B cell (primary cell): ENCODE measurements at regions not wholly inside any gene's neighbourhood (a gene's known extent, or its start where the extent isn't known, plus 50 kb on each side); places are given as distances from the start of the nearest gene placed in this dataset.

Source experiments
- ATAC-seq: fragments of 200-7000 bp; cut with Tn5 transposase; one replicate; pipeline ENCODE4 v1.10.0; 2021; ENCODE audit warnings: low read depth, mild to moderate bottlenecking, moderate number of reproducible peaks, moderate library complexity
- CTCF ChIA-PET: fragments of 350-600 bp; sonication (Branson Sonifier 250); formaldehyde crosslinking; loops from one replicate; lab custom pipeline; 2021; ENCODE audit warnings: antibody characterized with exemption, inconsistent platforms; lab: Charles Lee
- POLR2A ChIA-PET: fragments of 350-600 bp; sonication (Branson Sonifier 250); formaldehyde crosslinking; loops from one replicate; lab custom pipeline; 2021; ENCODE audit warnings: antibody characterized with exemption; lab: Charles Lee
- DNase-seq: peaks from one replicate; pipeline ENCODE4 v3.0.0; 2013
- H2AFZ ChIP-seq: 2 replicates; pipeline ENCODE4 v1.6.1; 2012; ENCODE audit warnings: mild to moderate bottlenecking, low read depth, low read length; ENCODE audit not compliant: insufficient read depth, poor library complexity, severe bottlenecking
- H3K27ac ChIP-seq, 2 donors: 1 replicate in 1 of 2; 2 replicates in 1 of 2; pipeline ENCODE4 v1.5.1; 2012 to 2013; ENCODE audit warnings: low read length in 2 of 2, mild to moderate bottlenecking in 2 of 2, moderate library complexity in 1 of 2
- H3K27me3 ChIP-seq, 4 experiments: fragments of 200-600 bp in 1 of 4; sonication (generic) in 1 of 4; replicated peaks in 1 of 4; 1 replicate in 2 of 4; 2 replicates in 2 of 4; pipeline versions ENCODE4 v1.6.1 to v1.7.0; 2013 to 2016; ENCODE audit warnings: low read length in 3 of 4, mild to moderate bottlenecking in 2 of 4, mixed read lengths in 1 of 4, moderate library complexity in 1 of 4; ENCODE audit not compliant: insufficient read depth in 4 of 4, control insufficient read depth in 3 of 4; ENCODE audit errors: control extremely low read depth in 1 of 4
- H3K36me3 ChIP-seq, 2 experiments: replicated peaks in 1 of 2; 1 replicate in 1 of 2; 2 replicates in 1 of 2; pipeline versions ENCODE4 v1.6.1 to v1.7.1; 2013; ENCODE audit warnings: low read length in 1 of 2; ENCODE audit not compliant: insufficient read depth in 2 of 2, control insufficient read depth in 1 of 2; ENCODE audit errors: control extremely low read depth in 1 of 2, extremely low read depth in 1 of 2
- H3K4me1 ChIP-seq, 2 donors: fragments of 200-600 bp in 1 of 2; sonication (generic) in 1 of 2; 1 replicate in 1 of 2; 2 replicates in 1 of 2; pipeline versions ENCODE4 v1.5.1 to v1.6.1; 2013 to 2017; ENCODE audit warnings: low read length in 2 of 2; ENCODE audit not compliant: control insufficient read depth in 2 of 2, insufficient read depth in 2 of 2
- H3K4me2 ChIP-seq: replicated peaks from 2 replicates; pipeline ENCODE3; 2012; ENCODE audit warnings: mild to moderate bottlenecking, low read depth, low read length; ENCODE audit not compliant: poor library complexity, severe bottlenecking
- H3K4me3 ChIP-seq, 5 experiments: fragments of 200-600 bp in 1 of 5; sonication (generic) in 1 of 5; 1 replicate in 3 of 5; 2 replicates in 2 of 5; pipeline versions ENCODE4 v1.5.1 to v1.7.0; 2011 to 2016; ENCODE audit warnings: low read length in 4 of 5, mild to moderate bottlenecking in 4 of 5, low read depth in 2 of 5, control low read depth in 1 of 5, moderate library complexity in 1 of 5; ENCODE audit not compliant: insufficient read depth in 1 of 5; ENCODE audit errors: control extremely low read depth in 1 of 5, extremely low read depth in 1 of 5
- H3K79me2 ChIP-seq: fragments of 200-600 bp; sonication (generic); one replicate; pipeline ENCODE4 v1.6.0; 2016; ENCODE audit warnings: low read length; ENCODE audit not compliant: control insufficient read depth, insufficient read depth
- H3K9ac ChIP-seq: fragments of 200-600 bp; sonication (generic); 2 replicates; pipeline ENCODE4 v1.6.1; 2017; ENCODE audit warnings: mild to moderate bottlenecking, low read length, moderate library complexity
- H3K9me3 ChIP-seq, 3 donors: one replicate each; pipeline versions ENCODE4 v1.6.1 to v1.7.1; 2013; ENCODE audit warnings: low read length in 2 of 3; ENCODE audit not compliant: control insufficient read depth in 2 of 3, insufficient read depth in 1 of 3; ENCODE audit errors: control extremely low read depth in 1 of 3
- H4K20me1 ChIP-seq: 2 replicates; pipeline ENCODE4 v1.6.0; 2012; ENCODE audit warnings: mild to moderate bottlenecking, low read length; ENCODE audit not compliant: insufficient read depth, control insufficient read depth, poor library complexity, severe bottlenecking
- H3K27ac Mint-ChIP-seq: one replicate; pipeline ENCODE4 v1.8.0; 2021; ENCODE audit warnings: mixed read lengths
- H3K27me3 Mint-ChIP-seq: one replicate; pipeline ENCODE4 v1.8.0; 2021; ENCODE audit warnings: mixed read lengths
- H3K4me1 Mint-ChIP-seq: one replicate; pipeline ENCODE4 v1.8.0; 2021; ENCODE audit warnings: mixed read lengths
- H3K4me3 Mint-ChIP-seq: one replicate; pipeline ENCODE4 v1.8.0; 2021; ENCODE audit warnings: mixed read lengths
- H3K9me3 Mint-ChIP-seq: one replicate; pipeline ENCODE4 v1.8.0; 2022; ENCODE audit warnings: mixed read lengths; ENCODE audit not compliant: insufficient read depth
- EZH2 ChIP-seq: IDR thresholded peaks from 2 replicates; pipeline ENCODE4 v1.6.1; 2012; ENCODE audit warnings: borderline replicate concordance, low read depth, mild to moderate bottlenecking, moderate library complexity, low read length; ENCODE audit not compliant: insufficient read depth, poor library complexity, severe bottlenecking
- WGBS: methylation state at CpG from one replicate; pipeline ENCODE4 v1.1.5; 2013; ENCODE audit warnings: missing lambda C conversion rate; ENCODE audit not compliant: insufficient coverage; 5-methylcytosine and 5-hydroxymethylcytosine counted together
- intact Hi-C: fragments of 100-400 bp; cut with micrococcal nuclease; formaldehyde crosslinking; loops from one replicate; pipeline ENCODE4 v1.10.0; 2022
- TF ChIP-seq, protein P1 (sequence below): fragments of 200-600 bp; IDR thresholded peaks from one replicate; pipeline ENCODE4 v1.8.0; 2022; ENCODE audit warnings: antibody characterized with exemption, mild to moderate bottlenecking

DNA sequence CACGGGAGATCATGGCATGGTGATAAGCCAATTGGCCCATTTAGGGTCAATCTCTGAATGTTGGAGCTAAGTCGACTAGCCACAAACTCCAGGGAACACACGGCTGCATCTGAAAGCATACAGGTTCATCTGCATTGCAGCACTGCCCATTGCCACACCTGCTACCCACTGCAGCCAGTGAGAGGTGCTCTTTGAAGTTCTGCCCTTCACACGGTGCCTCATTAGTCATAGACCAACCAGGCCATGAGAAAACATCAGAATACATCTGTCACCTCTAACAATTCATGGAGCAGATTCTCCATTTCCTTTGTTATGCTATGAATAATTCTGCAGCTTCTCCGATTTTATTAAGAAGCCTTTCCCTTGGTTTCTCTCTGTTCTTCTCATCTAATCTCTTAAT lies 65.7 kb upstream of the FAM204A start:
- no peaks in the 10 kb centered on the region for H3K4me1 Mint-ChIP-seq
- ChIA-PET CTCF (no interaction called here), POLR2A (no interaction called here)
- H3K9ac ChIP-seq = no peak overlapping the region
- no peak for ATAC-seq
- H3K4me2 ChIP-seq = no peak overlapping the region
- H3K27me3 Mint-ChIP-seq = peaks cover 44% of the 10 kb centered on the region
- intact Hi-C loops = no loop called here
- WGBS = 73% methylated on average over 4 of the region's 5 CpGs
- no peaks in the 10 kb centered on the region for H3K9me3 ChIP-seq
- H3K4me3 ChIP-seq = no peak overlapping the region
- H2AFZ ChIP-seq = no peak overlapping the region
- H3K27ac ChIP-seq = no peak overlapping the region
- no peak overlapping the region for H3K4me3 Mint-ChIP-seq
- no peak overlapping the region for H3K27ac Mint-ChIP-seq
- no peaks in the 10 kb centered on the region for H3K36me3 ChIP-seq
- no peaks in the 10 kb centered on the region for H4K20me1 ChIP-seq
- H3K27me3 ChIP-seq = peaks cover 0 to 7% (median 2%) of the 10 kb centered on the region in 4 experiments
- no peak for TF ChIP-seq EZH2
- TF ChIP-seq, protein P1, sequence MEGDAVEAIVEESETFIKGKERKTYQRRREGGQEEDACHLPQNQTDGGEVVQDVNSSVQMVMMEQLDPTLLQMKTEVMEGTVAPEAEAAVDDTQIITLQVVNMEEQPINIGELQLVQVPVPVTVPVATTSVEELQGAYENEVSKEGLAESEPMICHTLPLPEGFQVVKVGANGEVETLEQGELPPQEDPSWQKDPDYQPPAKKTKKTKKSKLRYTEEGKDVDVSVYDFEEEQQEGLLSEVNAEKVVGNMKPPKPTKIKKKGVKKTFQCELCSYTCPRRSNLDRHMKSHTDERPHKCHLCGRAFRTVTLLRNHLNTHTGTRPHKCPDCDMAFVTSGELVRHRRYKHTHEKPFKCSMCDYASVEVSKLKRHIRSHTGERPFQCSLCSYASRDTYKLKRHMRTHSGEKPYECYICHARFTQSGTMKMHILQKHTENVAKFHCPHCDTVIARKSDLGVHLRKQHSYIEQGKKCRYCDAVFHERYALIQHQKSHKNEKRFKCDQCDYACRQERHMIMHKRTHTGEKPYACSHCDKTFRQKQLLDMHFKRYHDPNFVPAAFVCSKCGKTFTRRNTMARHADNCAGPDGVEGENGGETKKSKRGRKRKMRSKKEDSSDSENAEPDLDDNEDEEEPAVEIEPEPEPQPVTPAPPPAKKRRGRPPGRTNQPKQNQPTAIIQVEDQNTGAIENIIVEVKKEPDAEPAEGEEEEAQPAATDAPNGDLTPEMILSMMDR = no peak
- H3K4me1 ChIP-seq = no peaks in the 10 kb centered on the region
- H3K79me2 ChIP-seq = no peaks in the 10 kb centered on the region
- no peak for DNase-seq
- H3K9me3 Mint-ChIP-seq = no peaks in the 10 kb centered on the region

DNA sequence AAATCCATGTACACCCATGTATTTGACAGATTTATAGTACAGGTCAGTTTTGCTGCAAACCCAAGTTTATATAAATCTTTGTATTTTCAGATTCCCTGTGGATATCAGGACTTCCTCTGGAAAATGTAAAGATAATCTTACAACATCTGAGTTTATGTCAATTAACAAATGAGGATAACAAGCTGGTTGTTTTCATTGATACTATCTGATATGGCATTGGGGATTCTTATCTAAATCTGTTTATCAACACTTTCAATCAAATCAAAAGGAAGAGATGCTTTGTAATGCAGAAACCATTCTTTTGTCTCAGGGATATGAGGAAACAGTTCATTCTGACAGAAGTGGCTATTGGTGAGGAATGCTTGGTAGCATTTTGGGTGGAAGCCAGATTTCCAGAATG lies 64.9 kb upstream of the FAM204A start:
- Mint-ChIP-seq H3K4me1 (no peaks in the 10 kb centered on the region), H3K27ac (no peak overlapping the region), H3K9me3 (no peaks in the 10 kb centered on the region), H3K27me3 (peaks cover 44% of the 10 kb centered on the region), H3K4me3 (no peak overlapping the region)
- Histone ChIP-seq H3K9me3 (no peaks in the 10 kb centered on the region), H2AFZ (no peak overlapping the region), H3K79me2 (no peaks in the 10 kb centered on the region), H3K9ac (no peak overlapping the region), H3K36me3 (no peaks in the 10 kb centered on the region), H3K4me2 (no peak overlapping the region), H3K27ac (no peak overlapping the region), H3K4me3 (no peak overlapping the region), H4K20me1 (no peaks in the 10 kb centered on the region), H3K27me3 (peaks cover 0 to 7% (median 2%) of the 10 kb centered on the region in 4 experiments), H3K4me1 (no peaks in the 10 kb centered on the region)
- CTCF ChIA-PET = interaction anchor here (0.8 kb wide), 1 partner anchor 16 kb away, joined by 3 read pairs; no protein-coding TSS in a partner anchor
- ATAC-seq = no peak
- TF ChIP-seq EZH2 = no peak
- TF ChIP-seq, protein P1 = no peak
- no peak for DNase-seq
- POLR2A ChIA-PET = no interaction called here
- intact Hi-C loops = no loop called here
